GM19324 (cell line): ENCODE measurements at regions not wholly inside any gene's neighbourhood (a gene's known extent, or its start where the extent isn't known, plus 50 kb on each side); places are given as distances from the start of the nearest gene placed in this dataset.
"Not testable (repeated sequence)": the region's sequence is repeated elsewhere in the genome, so short reads cannot be mapped to it uniquely, and the experiment has no call there.

Experiments used
- ATAC-seq: cut with Tn5 transposase; IDR thresholded peaks from one replicate; pipeline ENCODE4 v1.9.1; 2021; ENCODE audit warnings: mild to moderate bottlenecking, moderate library complexity; ENCODE audit not compliant: unreplicated experiment, low FRiP score

GRCh38 chr1:199626228-199626627 is 401.3 kb upstream of the NR5A2 start:
- not testable (repeated sequence) for ATAC-seq

- ATAC-seq: no peak
Measured at GRCh38 chr1:199629624-199630023, 397.9 kb upstream of the NR5A2 start.

- no peak for ATAC-seq
Measured at GRCh38 chr1:199639453-199639852, 388.1 kb upstream of the NR5A2 start.

GRCh38 chr1:199641531-199641930 is 386.0 kb upstream of the NR5A2 start:
- no peak for ATAC-seq

GRCh38 chr1:199644912-199645311 is 382.6 kb upstream of the NR5A2 start:
- no peak for ATAC-seq

GRCh38 chr1:199646761-199647160 is 380.7 kb upstream of the NR5A2 start:
- ATAC-seq: no peak

GRCh38 chr1:199657449-199657848 is 370.1 kb upstream of the NR5A2 start:
- ATAC-seq: no peak

GRCh38 chr1:199660071-199660470 is 367.4 kb upstream of the NR5A2 start:
- ATAC-seq: no peak

GRCh38 chr1:199665371-199665770 is 362.1 kb upstream of the NR5A2 start:
- no peak for ATAC-seq

GRCh38 chr1:199667089-199667488 is 360.4 kb upstream of the NR5A2 start:
- ATAC-seq: no peak

- no peak for ATAC-seq
Measured at GRCh38 chr1:199669916-199670315, 357.6 kb upstream of the NR5A2 start.

GRCh38 chr1:199671684-199672083 is 355.8 kb upstream of the NR5A2 start:
- ATAC-seq: no peak

- ATAC-seq: no peak
Measured at GRCh38 chr1:199675937-199676336, 351.6 kb upstream of the NR5A2 start.

- no peak for ATAC-seq
Measured at GRCh38 chr1:199678771-199679170, 348.7 kb upstream of the NR5A2 start.

- no peak for ATAC-seq
Measured at GRCh38 chr1:199682081-199682480, 345.4 kb upstream of the NR5A2 start.

- ATAC-seq: peak; percentile 75
Measured at GRCh38 chr1:199684686-199685273, 342.7 kb upstream of the NR5A2 start.

GRCh38 chr1:199685369-199685768 is 342.1 kb upstream of the NR5A2 start:
- no peak for ATAC-seq

- no peak for ATAC-seq
Measured at GRCh38 chr1:199687321-199687720, 340.2 kb upstream of the NR5A2 start.

- no peak for ATAC-seq
Measured at GRCh38 chr1:199688133-199688676, 339.3 kb upstream of the NR5A2 start.

- ATAC-seq: no peak
Measured at GRCh38 chr1:199688774-199689173, 338.7 kb upstream of the NR5A2 start.

GRCh38 chr1:199690496-199690895 is 337.0 kb upstream of the NR5A2 start:
- ATAC-seq: no peak

- ATAC-seq: no peak
Measured at GRCh38 chr1:199691540-199691939, 336.0 kb upstream of the NR5A2 start.

GRCh38 chr1:199693724-199694123 is 333.8 kb upstream of the NR5A2 start:
- ATAC-seq: no peak
